ENCODE measurements at regions not wholly inside any gene's neighbourhood (a gene's known extent, or its start where the extent isn't known, plus 50 kb on each side); places are given as distances from the start of the nearest gene placed in this dataset.

DNA sequence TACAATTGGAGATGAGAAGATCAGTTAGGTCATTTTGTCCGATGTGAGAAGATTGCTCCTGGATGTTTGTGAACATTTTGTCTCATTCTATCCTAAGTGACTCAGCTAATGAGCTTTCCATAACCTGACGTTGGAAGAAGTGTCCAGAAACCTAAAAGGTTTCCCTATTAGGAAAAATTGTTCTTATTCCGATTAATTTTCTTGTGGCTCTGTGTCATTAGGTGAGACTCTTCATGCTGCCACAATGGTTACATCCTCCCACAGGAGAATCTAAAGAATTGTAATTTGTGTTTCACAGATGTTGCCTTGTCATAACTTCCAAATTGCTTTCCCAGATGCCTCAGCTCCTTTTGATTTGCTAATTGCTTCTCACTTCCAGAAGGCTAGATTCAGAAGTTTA lies 261.0 kb upstream of the APCDD1 start:
- H3K4me3 ChIP-seq: no peak overlapping the region
- no peak for TF ChIP-seq CTCF (IDR thresholded peaks at IDR 0.05)
- no peak for DNase-seq (ENCODE audit: low spot score)
- no peak overlapping the region for H3K27ac ChIP-seq

DNA sequence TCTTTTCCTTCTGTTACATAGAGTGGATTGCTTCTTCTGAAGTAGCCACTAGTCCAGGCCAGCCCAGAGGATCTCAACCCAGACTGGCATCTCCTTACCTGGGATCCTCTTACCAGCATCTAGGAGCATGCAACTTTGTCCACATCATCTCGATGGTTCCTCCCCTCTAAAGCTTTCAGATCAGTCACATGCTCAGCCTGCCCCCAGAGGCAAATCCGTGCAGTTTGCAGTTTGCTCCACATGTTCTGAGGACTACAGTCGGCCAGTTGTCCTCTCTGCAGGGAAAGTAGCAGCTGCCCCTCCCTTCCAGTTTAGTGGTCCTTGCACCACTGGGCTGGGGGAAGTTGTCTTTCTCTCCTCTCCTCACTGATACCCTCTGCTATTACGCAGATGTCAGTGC lies 259.8 kb upstream of the APCDD1 start:
- DNase-seq (ENCODE audit: low spot score): no peak
- no peak overlapping the region for H3K27ac ChIP-seq
- H3K4me3 ChIP-seq: no peak overlapping the region
- TF ChIP-seq CTCF (IDR thresholded peaks at IDR 0.05): no peak

DNA sequence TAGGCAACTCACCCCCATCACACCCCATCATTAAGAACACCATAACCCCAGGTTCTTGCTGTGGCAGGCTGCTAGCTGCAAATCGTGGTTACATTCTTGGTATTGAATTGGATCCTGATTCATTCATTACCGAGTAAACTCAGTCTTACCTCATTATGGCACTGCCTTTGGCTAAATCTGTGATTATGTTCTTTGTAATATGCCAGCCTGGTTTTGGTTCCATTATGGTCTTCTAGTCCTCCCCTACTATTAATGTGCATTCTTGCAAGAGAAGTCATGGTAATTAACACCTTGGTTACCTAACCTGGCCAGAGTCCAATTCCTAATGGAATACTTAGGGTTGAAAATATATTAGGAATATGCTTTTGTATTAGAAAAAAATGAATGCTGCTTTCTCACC lies 258.9 kb upstream of the APCDD1 start:
- Histone ChIP-seq H3K4me3 (no peak overlapping the region), H3K27ac (no peak overlapping the region)
- DNase-seq (ENCODE audit: low spot score): no peak
- no peak for TF ChIP-seq CTCF (IDR thresholded peaks at IDR 0.05)

DNA sequence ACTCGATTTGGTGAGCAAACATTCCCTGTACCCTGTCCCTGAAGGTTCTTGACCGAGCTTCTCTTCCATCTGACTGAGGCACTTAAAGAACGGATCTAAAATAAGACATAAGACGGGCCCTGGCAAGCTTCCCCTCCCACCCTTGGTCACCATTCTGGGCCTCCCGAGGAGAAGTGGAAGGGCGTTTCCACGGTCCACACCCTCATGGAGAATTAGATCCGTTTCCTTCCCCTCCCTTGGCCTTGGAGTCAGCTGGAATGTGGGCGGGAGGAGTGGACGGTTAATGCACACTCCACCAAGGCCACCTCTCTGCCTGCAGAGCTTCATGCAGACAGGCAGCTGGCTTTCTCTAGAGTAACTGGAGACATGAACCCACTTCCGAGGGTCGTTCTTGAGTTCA lies 257.3 kb upstream of the APCDD1 start:
- DNase-seq (ENCODE audit: low spot score): no peak
- Histone ChIP-seq H3K27ac (no peak overlapping the region), H3K4me3 (no peak overlapping the region)
- TF ChIP-seq CTCF (IDR thresholded peaks at IDR 0.05): no peak

- no peak for DNase-seq (ENCODE audit: low spot score)
- Histone ChIP-seq H3K4me3 (no peak overlapping the region), H3K27ac (no peak overlapping the region)
- TF ChIP-seq CTCF (IDR thresholded peaks at IDR 0.05): no peak
Measured at GRCh38 chr18:10201226-10201625, 253.2 kb upstream of the APCDD1 start.

GRCh38 chr18:10201659-10202058 lies 252.8 kb upstream of the APCDD1 start:
- Histone ChIP-seq H3K27ac (no peak overlapping the region), H3K4me3 (no peak overlapping the region)
- no peak for DNase-seq (ENCODE audit: low spot score)
- TF ChIP-seq CTCF (IDR thresholded peaks at IDR 0.05): no peak

GRCh38 chr18:10202845-10203321 lies 251.6 kb upstream of the APCDD1 start:
- H3K4me3 ChIP-seq: no peak overlapping the region
- DNase-seq (ENCODE audit: low spot score): no peak
- TF ChIP-seq CTCF (IDR thresholded peaks at IDR 0.05): no peak
- H3K27ac ChIP-seq: no peak overlapping the region
